ENCODE measurements at regions not wholly inside any gene's neighbourhood (a gene's known extent, or its start where the extent isn't known, plus 50 kb on each side); places are given as distances from the start of the nearest gene placed in this dataset.

GRCh38 chr1:173314656-173315055, 107.5 kb upstream of the TNFSF4 start:
- TF ChIP-seq, protein P1, sequence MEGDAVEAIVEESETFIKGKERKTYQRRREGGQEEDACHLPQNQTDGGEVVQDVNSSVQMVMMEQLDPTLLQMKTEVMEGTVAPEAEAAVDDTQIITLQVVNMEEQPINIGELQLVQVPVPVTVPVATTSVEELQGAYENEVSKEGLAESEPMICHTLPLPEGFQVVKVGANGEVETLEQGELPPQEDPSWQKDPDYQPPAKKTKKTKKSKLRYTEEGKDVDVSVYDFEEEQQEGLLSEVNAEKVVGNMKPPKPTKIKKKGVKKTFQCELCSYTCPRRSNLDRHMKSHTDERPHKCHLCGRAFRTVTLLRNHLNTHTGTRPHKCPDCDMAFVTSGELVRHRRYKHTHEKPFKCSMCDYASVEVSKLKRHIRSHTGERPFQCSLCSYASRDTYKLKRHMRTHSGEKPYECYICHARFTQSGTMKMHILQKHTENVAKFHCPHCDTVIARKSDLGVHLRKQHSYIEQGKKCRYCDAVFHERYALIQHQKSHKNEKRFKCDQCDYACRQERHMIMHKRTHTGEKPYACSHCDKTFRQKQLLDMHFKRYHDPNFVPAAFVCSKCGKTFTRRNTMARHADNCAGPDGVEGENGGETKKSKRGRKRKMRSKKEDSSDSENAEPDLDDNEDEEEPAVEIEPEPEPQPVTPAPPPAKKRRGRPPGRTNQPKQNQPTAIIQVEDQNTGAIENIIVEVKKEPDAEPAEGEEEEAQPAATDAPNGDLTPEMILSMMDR (IDR thresholded peaks at IDR 0.05): no peak
- TF ChIP-seq POLR2AphosphoS5 (IDR thresholded peaks at IDR 0.05) (no peak), POLR2A (IDR thresholded peaks at IDR 0.05) (no peak)

Measured in upper lobe of left lung (tissue), 4 donors.